GM13977 (cell line): ENCODE measurements at regions not wholly inside any gene's neighbourhood (a gene's known extent, or its start where the extent isn't known, plus 50 kb on each side); places are given as distances from the start of the nearest gene placed in this dataset.

ENCODE experiments used
- DNase-seq: peaks from one replicate; pipeline ENCODE4 v3.0.0; 2012; ENCODE audit warnings: low spot score
- in situ Hi-C: fragments of 300-500 bp; cut with MboI; formaldehyde crosslinking; loops from one replicate; pipeline ENCODE4 v1.12.0; 2022; ENCODE audit warnings: low sequenced_read_pairs, low pct_unique_long_range_greater_than_20kb, mixed read lengths, inconsistent platforms; ENCODE audit not compliant: unreplicated experiment
- TF ChIP-seq, protein P1 (sequence below): IDR thresholded peaks from 2 replicates; pipeline ENCODE4 v1.5.1; 2012; ENCODE audit warnings: mild to moderate bottlenecking, control low read depth; ENCODE audit not compliant: insufficient read depth; ENCODE audit errors: extremely low read depth, missing control alignments

DNA sequence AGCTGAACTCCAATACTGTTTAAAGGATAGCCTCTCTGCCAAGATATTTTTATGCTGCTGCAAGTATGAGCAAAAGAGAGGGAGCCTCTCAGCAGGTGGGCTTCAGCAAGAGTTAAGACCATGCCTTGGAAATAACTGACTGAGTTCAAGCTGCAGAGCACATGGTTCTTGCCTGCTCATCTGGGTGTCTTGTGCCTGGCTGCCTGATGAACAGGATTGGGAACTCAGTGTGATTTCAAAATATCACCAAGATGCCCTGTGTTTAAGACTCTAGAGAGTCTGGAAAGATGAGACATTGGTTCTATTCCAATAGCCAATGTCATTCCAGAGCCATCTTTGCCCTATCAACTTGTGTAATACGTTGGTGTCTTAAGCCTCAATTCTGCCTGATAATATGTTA, 147.5 kb upstream of the VEPH1 start:
- no peak for DNase-seq
- in situ Hi-C loops, result no loop called here
- TF ChIP-seq, protein P1, sequence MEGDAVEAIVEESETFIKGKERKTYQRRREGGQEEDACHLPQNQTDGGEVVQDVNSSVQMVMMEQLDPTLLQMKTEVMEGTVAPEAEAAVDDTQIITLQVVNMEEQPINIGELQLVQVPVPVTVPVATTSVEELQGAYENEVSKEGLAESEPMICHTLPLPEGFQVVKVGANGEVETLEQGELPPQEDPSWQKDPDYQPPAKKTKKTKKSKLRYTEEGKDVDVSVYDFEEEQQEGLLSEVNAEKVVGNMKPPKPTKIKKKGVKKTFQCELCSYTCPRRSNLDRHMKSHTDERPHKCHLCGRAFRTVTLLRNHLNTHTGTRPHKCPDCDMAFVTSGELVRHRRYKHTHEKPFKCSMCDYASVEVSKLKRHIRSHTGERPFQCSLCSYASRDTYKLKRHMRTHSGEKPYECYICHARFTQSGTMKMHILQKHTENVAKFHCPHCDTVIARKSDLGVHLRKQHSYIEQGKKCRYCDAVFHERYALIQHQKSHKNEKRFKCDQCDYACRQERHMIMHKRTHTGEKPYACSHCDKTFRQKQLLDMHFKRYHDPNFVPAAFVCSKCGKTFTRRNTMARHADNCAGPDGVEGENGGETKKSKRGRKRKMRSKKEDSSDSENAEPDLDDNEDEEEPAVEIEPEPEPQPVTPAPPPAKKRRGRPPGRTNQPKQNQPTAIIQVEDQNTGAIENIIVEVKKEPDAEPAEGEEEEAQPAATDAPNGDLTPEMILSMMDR, result no peak

- no peak for DNase-seq
- in situ Hi-C loops, result no loop called here
- TF ChIP-seq, protein P1, result no peak
These were observed 147.0 kb upstream of the VEPH1 start for GRCh38 chr3:157650172-157650571.

- DNase-seq, result no peak
- in situ Hi-C loops, result no loop called here
- TF ChIP-seq, protein P1, result no peak
These were observed 146.3 kb upstream of the VEPH1 start for GRCh38 chr3:157649511-157649910.

- in situ Hi-C loops, result no loop called here
- TF ChIP-seq, protein P1, result no peak
These were observed 144.6 kb upstream of the VEPH1 start for GRCh38 chr3:157647820-157648219.

DNA sequence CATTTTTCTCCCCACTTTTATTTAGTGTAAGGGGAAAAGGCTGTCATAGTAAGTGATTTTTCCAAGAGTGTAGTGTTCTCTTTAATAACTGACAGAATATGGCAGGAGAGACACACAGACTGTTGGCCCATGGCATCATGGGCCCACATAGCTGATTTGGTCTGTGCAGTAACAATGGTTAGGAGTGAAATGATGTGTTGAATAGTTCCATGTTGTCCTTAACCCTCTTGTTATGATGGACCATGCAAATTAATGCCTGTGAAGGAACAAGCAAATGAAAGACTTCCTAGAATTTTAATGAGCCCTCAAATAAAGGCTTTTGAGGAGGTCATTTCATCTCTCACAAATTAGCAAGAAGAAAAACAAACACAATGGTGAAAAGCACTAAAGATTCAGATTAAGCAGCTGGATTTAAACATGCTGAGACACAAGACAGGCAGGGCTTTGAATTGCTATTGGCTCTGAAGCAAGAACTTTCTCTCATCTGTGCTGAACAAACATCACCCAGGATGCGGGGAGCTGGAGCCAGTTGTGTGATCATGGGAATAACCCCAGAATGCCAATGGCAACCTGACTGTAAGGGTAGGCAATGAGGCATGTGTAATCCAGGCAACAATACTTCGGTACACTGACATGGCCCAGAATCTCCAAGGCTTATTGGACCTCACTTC, 136.7 kb upstream of the VEPH1 start:
- DNase-seq, result no peak
- in situ Hi-C loops, result no loop called here
- TF ChIP-seq, protein P1, result no peak

More at GRCh38 chr3:157647820-157648219, 144.6 kb upstream of the VEPH1 start:
- no peak for DNase-seq

DNA sequence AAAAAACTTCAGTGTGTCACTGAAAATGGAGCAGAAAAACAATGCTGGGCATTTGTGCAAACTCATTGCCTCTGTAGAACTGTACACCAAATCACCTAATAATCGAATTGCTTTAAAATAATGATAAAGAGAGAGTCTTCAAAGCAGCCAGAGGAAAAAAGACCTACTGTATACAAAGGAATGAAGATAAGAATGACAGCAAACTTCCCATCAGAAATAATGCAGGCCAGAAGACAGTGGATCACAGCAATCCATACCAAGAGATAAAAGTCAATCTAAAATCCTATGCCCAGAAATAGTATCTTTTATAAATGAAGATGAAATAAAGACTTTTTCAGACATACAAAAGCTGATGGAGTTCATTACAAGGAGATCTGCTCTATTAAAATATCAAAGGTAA, 134.7 kb upstream of the VEPH1 start:
- TF ChIP-seq, protein P1, result no peak
- in situ Hi-C loops, result no loop called here
- DNase-seq, result no peak
